Mucosa of descending colon (tissue), 3 donors: ENCODE measurements at regions not wholly inside any gene's neighbourhood (a gene's known extent, or its start where the extent isn't known, plus 50 kb on each side); places are given as distances from the start of the nearest gene placed in this dataset.

Experiments used
- ATAC-seq: fragments of 200-7000 bp; cut with Tn5 transposase; one replicate; pipeline ENCODE4 v1.9.1; 2020; ENCODE audit warnings: mild to moderate bottlenecking, moderate library complexity
- DNase-seq, 3 donors: peaks; one replicate each; pipeline ENCODE4 v3.0.0-alpha.2; 2020
- H3K36me3 ChIP-seq: fragments of 200-600 bp; one replicate; pipeline ENCODE4 v1.8.0; 2021; ENCODE audit warnings: low read depth, mild to moderate bottlenecking
- H3K4me1 ChIP-seq: fragments of 200-600 bp; one replicate; pipeline ENCODE4 v1.8.0; 2021; ENCODE audit warnings: low read depth, mild to moderate bottlenecking
- H3K4me3 ChIP-seq: fragments of 200-600 bp; one replicate; pipeline ENCODE4 v1.8.0; 2021; ENCODE audit warnings: mild to moderate bottlenecking
- H3K9me3 ChIP-seq: fragments of 200-600 bp; one replicate; pipeline ENCODE4 v1.8.0; 2021; ENCODE audit warnings: mild to moderate bottlenecking
- intact Hi-C, 2 donors: fragments of 100-400 bp; cut with DNase I in 1 of 2; cut with micrococcal nuclease in 1 of 2; formaldehyde crosslinking; loops; one replicate each; pipeline versions ENCODE4 v1.11.0 to v1.11.1; 2022; cut with DNase I, micrococcal nuclease
- TF ChIP-seq, protein P1 (sequence below): fragments of 200-600 bp; IDR thresholded peaks from one replicate; pipeline ENCODE4 v1.8.0; 2022; ENCODE audit warnings: antibody characterized with exemption, mild to moderate bottlenecking
- donor health status: DM: no; HTN: no; CAD: no; lungs with moderate emphysema.
- donor health status: DM: no; HTN: no; CAD: no.
- donor health status: DM: no; HTN: yes; CAD: no.

DNA sequence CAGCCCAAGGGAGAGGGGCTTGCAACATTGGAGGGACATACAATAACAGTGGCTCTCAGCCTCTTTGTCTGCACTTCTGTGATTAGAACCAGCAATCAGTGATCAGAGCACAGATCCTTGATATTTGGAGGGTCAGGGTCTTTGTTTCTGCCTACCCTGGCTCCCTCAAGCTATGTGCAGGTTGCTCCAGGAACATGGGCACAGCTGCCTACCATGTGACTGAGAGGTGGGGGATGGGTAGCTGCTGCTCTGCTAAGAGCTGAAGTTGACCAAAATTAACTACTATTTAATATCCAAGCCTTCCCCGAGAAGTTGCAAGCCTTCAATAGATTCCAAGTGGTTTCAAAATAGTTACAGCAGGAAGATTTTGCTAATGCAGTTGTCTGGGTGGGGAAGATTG, 202.6 kb downstream of the ZIC5 start:
- Histone ChIP-seq H3K4me3 (no peak overlapping the region), H3K4me1 (no peaks in the 10 kb centered on the region), H3K36me3 (no peaks in the 10 kb centered on the region), H3K9me3 (peaks cover 12% of the 10 kb centered on the region)
- TF ChIP-seq, protein P1, sequence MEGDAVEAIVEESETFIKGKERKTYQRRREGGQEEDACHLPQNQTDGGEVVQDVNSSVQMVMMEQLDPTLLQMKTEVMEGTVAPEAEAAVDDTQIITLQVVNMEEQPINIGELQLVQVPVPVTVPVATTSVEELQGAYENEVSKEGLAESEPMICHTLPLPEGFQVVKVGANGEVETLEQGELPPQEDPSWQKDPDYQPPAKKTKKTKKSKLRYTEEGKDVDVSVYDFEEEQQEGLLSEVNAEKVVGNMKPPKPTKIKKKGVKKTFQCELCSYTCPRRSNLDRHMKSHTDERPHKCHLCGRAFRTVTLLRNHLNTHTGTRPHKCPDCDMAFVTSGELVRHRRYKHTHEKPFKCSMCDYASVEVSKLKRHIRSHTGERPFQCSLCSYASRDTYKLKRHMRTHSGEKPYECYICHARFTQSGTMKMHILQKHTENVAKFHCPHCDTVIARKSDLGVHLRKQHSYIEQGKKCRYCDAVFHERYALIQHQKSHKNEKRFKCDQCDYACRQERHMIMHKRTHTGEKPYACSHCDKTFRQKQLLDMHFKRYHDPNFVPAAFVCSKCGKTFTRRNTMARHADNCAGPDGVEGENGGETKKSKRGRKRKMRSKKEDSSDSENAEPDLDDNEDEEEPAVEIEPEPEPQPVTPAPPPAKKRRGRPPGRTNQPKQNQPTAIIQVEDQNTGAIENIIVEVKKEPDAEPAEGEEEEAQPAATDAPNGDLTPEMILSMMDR = no peak
- ATAC-seq = no peak
- intact Hi-C loops = no loop called here
- DNase-seq = no peak

GRCh38 chr13:99766641-99767045, 204.9 kb downstream of the ZIC5 start:
- no peak overlapping the region for H3K4me3 ChIP-seq
- DNase-seq = no peak
- ATAC-seq = no peak
- TF ChIP-seq, protein P1 = no peak
- H3K36me3 ChIP-seq = no peaks in the 10 kb centered on the region
- intact Hi-C loops = no loop called here
- H3K9me3 ChIP-seq = peaks cover 13% of the 10 kb centered on the region
- H3K4me1 ChIP-seq = no peaks in the 10 kb centered on the region

DNA sequence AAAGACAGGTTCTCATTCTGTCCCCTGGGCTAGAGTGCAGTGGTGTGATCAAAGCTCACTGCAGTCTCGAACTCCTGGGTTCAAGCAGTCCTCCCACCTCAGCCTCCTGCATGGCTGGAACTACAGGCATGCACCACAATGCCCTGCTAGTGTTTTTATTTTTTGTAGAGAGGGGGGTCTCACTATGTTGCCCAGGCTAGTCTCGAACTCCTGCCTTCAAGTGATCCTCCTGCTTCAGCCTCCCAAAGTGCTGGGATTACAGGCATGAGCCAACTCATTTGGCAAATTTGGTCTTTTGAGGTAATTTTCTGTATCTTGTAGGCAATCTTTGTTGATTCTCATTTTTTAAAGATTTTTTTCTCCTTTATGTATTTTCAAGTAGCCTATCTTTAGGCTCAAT, 205.7 kb downstream of the ZIC5 start:
- H3K9me3 ChIP-seq = peaks cover 20% of the 10 kb centered on the region
- no peaks in the 10 kb centered on the region for H3K4me1 ChIP-seq
- H3K4me3 ChIP-seq = no peak overlapping the region
- ATAC-seq (no peak), DNase-seq (no peak)
- intact Hi-C loops = no loop called here
- no peaks in the 10 kb centered on the region for H3K36me3 ChIP-seq
- TF ChIP-seq, protein P1 = no peak

DNA sequence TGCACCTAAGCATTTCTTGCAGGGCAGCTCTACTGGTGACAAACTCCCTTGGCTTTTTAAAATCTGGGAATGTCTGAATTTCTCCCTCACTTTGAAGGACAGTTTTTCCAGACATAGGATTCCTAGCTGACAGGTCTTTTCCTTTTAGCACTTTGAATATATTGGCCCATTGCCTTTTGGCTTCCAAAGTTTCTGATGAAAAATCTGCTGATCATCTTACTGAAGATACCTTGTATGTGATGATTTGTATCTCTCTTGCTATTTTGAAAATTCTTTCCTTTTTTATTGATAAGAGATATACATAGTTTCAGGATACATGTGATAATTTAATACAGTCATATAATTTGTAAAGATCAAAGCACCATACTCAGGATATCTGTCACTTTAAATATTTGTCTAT, 211.1 kb downstream of the ZIC5 start:
- H3K4me1 ChIP-seq = no peaks in the 10 kb centered on the region
- no peaks in the 10 kb centered on the region for H3K36me3 ChIP-seq
- TF ChIP-seq, protein P1 = no peak
- DNase-seq (no peak), ATAC-seq (no peak)
- peaks cover 29% of the 10 kb centered on the region for H3K9me3 ChIP-seq
- intact Hi-C loops = no loop called here
- H3K4me3 ChIP-seq = no peak overlapping the region

DNA sequence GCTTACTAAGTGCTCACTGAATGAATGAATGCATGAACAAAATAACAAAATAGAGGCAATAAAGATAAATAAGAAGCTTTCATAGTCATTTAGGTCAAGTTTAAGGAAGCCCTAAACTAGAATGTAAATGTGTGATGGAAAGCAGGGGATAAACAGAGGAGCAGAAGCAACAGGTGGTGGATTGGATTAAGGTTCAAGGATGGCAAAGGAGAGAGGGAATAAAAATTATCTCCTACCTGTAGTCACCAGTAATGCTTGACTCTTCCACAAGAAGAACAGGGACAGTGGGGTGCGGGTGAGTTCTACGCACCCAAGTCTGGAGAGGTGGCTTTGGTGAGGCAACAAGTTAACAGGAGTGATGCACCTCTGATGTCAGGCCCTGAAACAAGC, 212.4 kb downstream of the ZIC5 start:
- Histone ChIP-seq H3K36me3 (no peaks in the 10 kb centered on the region), H3K9me3 (peaks cover 18% of the 10 kb centered on the region), H3K4me1 (no peaks in the 10 kb centered on the region), H3K4me3 (no peak overlapping the region)
- TF ChIP-seq, protein P1 = no peak
- DNase-seq = no peak
- ATAC-seq = no peak
- intact Hi-C loops = no loop called here

- Histone ChIP-seq H3K9me3 (peaks cover 18% of the 10 kb centered on the region), H3K4me1 (no peaks in the 10 kb centered on the region), H3K4me3 (no peak overlapping the region), H3K36me3 (no peaks in the 10 kb centered on the region)
- TF ChIP-seq, protein P1 = no peak
- intact Hi-C loops = no loop called here
- ATAC-seq (no peak), DNase-seq (no peak)
Observed at GRCh38 chr13:99758460-99759162, 213.0 kb downstream of the ZIC5 start.
